ENCODE measurements at regions not wholly inside any gene's neighbourhood (a gene's known extent, or its start where the extent isn't known, plus 50 kb on each side); places are given as distances from the start of the nearest gene placed in this dataset.

DNA sequence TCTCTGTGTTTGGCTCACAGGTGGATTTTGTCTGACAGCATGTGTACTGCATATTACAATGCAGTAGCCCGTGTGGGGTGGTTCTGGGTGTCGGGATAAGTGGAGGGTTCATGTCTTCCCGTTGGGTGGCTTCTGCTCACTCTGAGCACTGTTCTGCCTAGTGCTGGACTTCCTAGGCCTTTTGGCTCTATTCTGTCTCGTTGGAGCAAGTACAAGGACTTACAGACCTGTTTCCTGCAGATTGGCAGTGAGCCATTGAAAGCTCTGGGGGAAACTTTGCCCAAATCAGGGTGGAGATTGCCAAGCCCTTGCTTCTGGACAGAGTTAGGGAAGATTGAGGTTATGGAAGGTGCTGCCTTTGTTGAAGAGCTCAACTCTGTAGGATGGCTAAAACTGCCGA lies 91.1 kb upstream of the SLC4A4 start:
- Histone ChIP-seq H3K4me2 (ENCODE audit: low read length) (no peak overlapping the region), H3K9ac (ENCODE audit: low read length) (no peak overlapping the region), H3F3A (ENCODE audit: insufficient read depth, low read length, poor library complexity, severe bottlenecking) (no peaks in the 10 kb centered on the region), H2AFZ (ENCODE audit: low read depth, low read length) (no peak overlapping the region), H3K27me3 (ENCODE audit: insufficient read depth, low read depth, low read length) (no peaks in the 10 kb centered on the region), H3K27ac (ENCODE audit: low read length) (no peak overlapping the region), H3K9me2 (ENCODE audit: insufficient read depth, low read length) (no peaks in the 10 kb centered on the region), H3K9me3 (ENCODE audit: low read length) (no peaks in the 10 kb centered on the region), H4K20me1 (ENCODE audit: insufficient read depth) (no peaks in the 10 kb centered on the region), H3K36me3 (ENCODE audit: insufficient read depth, low read length) (no peaks in the 10 kb centered on the region), H3K4me3 (ENCODE audit: low read length) (no peak overlapping the region), H3K79me2 (replicated peaks; ENCODE audit: insufficient read depth, low read length) (no peaks in the 10 kb centered on the region)
- TF ChIP-seq, protein P1, sequence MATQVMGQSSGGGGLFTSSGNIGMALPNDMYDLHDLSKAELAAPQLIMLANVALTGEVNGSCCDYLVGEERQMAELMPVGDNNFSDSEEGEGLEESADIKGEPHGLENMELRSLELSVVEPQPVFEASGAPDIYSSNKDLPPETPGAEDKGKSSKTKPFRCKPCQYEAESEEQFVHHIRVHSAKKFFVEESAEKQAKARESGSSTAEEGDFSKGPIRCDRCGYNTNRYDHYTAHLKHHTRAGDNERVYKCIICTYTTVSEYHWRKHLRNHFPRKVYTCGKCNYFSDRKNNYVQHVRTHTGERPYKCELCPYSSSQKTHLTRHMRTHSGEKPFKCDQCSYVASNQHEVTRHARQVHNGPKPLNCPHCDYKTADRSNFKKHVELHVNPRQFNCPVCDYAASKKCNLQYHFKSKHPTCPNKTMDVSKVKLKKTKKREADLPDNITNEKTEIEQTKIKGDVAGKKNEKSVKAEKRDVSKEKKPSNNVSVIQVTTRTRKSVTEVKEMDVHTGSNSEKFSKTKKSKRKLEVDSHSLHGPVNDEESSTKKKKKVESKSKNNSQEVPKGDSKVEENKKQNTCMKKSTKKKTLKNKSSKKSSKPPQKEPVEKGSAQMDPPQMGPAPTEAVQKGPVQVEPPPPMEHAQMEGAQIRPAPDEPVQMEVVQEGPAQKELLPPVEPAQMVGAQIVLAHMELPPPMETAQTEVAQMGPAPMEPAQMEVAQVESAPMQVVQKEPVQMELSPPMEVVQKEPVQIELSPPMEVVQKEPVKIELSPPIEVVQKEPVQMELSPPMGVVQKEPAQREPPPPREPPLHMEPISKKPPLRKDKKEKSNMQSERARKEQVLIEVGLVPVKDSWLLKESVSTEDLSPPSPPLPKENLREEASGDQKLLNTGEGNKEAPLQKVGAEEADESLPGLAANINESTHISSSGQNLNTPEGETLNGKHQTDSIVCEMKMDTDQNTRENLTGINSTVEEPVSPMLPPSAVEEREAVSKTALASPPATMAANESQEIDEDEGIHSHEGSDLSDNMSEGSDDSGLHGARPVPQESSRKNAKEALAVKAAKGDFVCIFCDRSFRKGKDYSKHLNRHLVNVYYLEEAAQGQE (IDR thresholded peaks at IDR 0.05; ENCODE audit: borderline replicate concordance): no peak
- TF ChIP-seq, protein P2, sequence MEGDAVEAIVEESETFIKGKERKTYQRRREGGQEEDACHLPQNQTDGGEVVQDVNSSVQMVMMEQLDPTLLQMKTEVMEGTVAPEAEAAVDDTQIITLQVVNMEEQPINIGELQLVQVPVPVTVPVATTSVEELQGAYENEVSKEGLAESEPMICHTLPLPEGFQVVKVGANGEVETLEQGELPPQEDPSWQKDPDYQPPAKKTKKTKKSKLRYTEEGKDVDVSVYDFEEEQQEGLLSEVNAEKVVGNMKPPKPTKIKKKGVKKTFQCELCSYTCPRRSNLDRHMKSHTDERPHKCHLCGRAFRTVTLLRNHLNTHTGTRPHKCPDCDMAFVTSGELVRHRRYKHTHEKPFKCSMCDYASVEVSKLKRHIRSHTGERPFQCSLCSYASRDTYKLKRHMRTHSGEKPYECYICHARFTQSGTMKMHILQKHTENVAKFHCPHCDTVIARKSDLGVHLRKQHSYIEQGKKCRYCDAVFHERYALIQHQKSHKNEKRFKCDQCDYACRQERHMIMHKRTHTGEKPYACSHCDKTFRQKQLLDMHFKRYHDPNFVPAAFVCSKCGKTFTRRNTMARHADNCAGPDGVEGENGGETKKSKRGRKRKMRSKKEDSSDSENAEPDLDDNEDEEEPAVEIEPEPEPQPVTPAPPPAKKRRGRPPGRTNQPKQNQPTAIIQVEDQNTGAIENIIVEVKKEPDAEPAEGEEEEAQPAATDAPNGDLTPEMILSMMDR (IDR thresholded peaks at IDR 0.05; ENCODE audit: poor library complexity, severe bottlenecking): no peak
- TF ChIP-seq SMC3 (conservative IDR thresholded peaks at IDR 0.05; ENCODE audit: poor library complexity) (no peak), MXI1 (conservative IDR thresholded peaks at IDR 0.05; ENCODE audit: poor library complexity, severe bottlenecking) (no peak), TAF1 (IDR thresholded peaks at IDR 0.05; ENCODE audit: low read depth) (no peak), RAD21 (conservative IDR thresholded peaks at IDR 0.05) (no peak), EZH2 (IDR thresholded peaks at IDR 0.05; ENCODE audit: borderline replicate concordance, insufficient read depth, low read length, poor library complexity, severe bottlenecking) (no peak), POLR2AphosphoS5 (IDR thresholded peaks at IDR 0.05) (no peak), EP300 (conservative IDR thresholded peaks at IDR 0.05; ENCODE audit: poor library complexity, severe bottlenecking) (no peak)

GRCh38 chr4:71251261-71251660 lies 87.6 kb upstream of the SLC4A4 start:
- H3K4me2 ChIP-seq (ENCODE audit: low read length): no peak overlapping the region
- no peak overlapping the region for H3K4me3 ChIP-seq (ENCODE audit: low read length)
- no peaks in the 10 kb centered on the region for H3K9me2 ChIP-seq (ENCODE audit: insufficient read depth, low read length)
- H2AFZ ChIP-seq (ENCODE audit: low read depth, low read length): no peak overlapping the region
- no peaks in the 10 kb centered on the region for H3K9me3 ChIP-seq (ENCODE audit: low read length)
- TF ChIP-seq RAD21 (conservative IDR thresholded peaks at IDR 0.05) (no peak), MXI1 (conservative IDR thresholded peaks at IDR 0.05; ENCODE audit: poor library complexity, severe bottlenecking) (no peak), SMC3 (conservative IDR thresholded peaks at IDR 0.05; ENCODE audit: poor library complexity) (no peak), POLR2AphosphoS5 (IDR thresholded peaks at IDR 0.05) (no peak)
- TF ChIP-seq, protein P1 (IDR thresholded peaks at IDR 0.05; ENCODE audit: borderline replicate concordance): no peak
- TF ChIP-seq, protein P2 (IDR thresholded peaks at IDR 0.05; ENCODE audit: poor library complexity, severe bottlenecking): no peak
- no peaks in the 10 kb centered on the region for H3K36me3 ChIP-seq (ENCODE audit: insufficient read depth, low read length)
- H3K27ac ChIP-seq (ENCODE audit: low read length): no peak overlapping the region
- H3K79me2 ChIP-seq (replicated peaks; ENCODE audit: insufficient read depth, low read length): no peaks in the 10 kb centered on the region
- H3K9ac ChIP-seq (ENCODE audit: low read length): no peak overlapping the region
- no peaks in the 10 kb centered on the region for H3F3A ChIP-seq (ENCODE audit: insufficient read depth, low read length, poor library complexity, severe bottlenecking)
- H4K20me1 ChIP-seq (ENCODE audit: insufficient read depth): no peaks in the 10 kb centered on the region
- H3K27me3 ChIP-seq (ENCODE audit: insufficient read depth, low read depth, low read length): no peaks in the 10 kb centered on the region

Measured in neural cell (in vitro differentiated cells).